Spinal cord (tissue), 9 donors: ENCODE measurements at regions not wholly inside any gene's neighbourhood (a gene's known extent, or its start where the extent isn't known, plus 50 kb on each side); places are given as distances from the start of the nearest gene placed in this dataset.

Experiments used
- DNase-seq, 6 donors: peaks; one replicate each; pipeline versions ENCODE4 v3.0.0 to v3.0.0-alpha.2; 2013 to 2015; ENCODE audit warnings: low spot score in 6 of 6, low read depth in 4 of 6
- H3K27ac ChIP-seq: one replicate; pipeline ENCODE4 v1.5.1; 2013; ENCODE audit warnings: low read depth, low read length, control low read depth
- H3K27me3 ChIP-seq: one replicate; pipeline ENCODE4 v1.6.1; 2013; ENCODE audit warnings: low read length; ENCODE audit not compliant: control insufficient read depth, insufficient read depth
- H3K36me3 ChIP-seq: one replicate; pipeline ENCODE4 v1.6.1; 2013; ENCODE audit warnings: low read length; ENCODE audit not compliant: control insufficient read depth, insufficient read depth
- H3K4me1 ChIP-seq: one replicate; pipeline ENCODE4 v1.6.1; 2013; ENCODE audit warnings: low read length; ENCODE audit not compliant: control insufficient read depth, insufficient read depth
- H3K4me3 ChIP-seq: one replicate; pipeline ENCODE4 v1.5.1; 2013; ENCODE audit warnings: low read depth, low read length, control low read depth
- H3K9me3 ChIP-seq: one replicate; pipeline ENCODE4 v1.6.1; 2013; ENCODE audit warnings: low read length; ENCODE audit not compliant: control insufficient read depth, insufficient read depth
- WGBS: methylation state at CpG from one replicate; pipeline ENCODE4 v1.1.5; 2013; ENCODE audit warnings: missing lambda C conversion rate; ENCODE audit not compliant: insufficient coverage; 5-methylcytosine and 5-hydroxymethylcytosine counted together
- donor health status: healthy.

DNA sequence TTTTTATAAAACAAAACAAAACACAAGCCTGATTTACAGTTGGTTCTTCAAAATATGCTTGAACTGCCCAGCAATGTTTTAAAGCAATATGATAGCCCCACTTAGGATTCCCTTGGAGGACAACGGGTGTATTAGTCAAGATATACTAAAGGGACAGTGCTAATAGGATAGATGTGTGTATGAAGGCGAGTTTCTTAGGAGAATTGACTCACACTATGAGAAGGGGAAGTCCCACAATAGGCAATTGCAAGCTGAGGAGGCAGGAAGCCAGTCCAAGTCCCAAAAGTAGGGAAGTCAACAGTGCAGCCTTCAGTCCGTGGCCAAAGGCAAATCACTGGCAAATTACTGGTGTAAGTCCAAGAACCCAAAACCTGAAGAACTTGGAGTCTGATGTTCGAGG lies 167.9 kb downstream of the CBLN2 start:
- DNase-seq: no peak
- H3K9me3 ChIP-seq: no peaks in the 10 kb centered on the region
- WGBS: 56% methylated on average over 4 of the region's 4 CpGs
- no peak overlapping the region for H3K4me3 ChIP-seq
- H3K27me3 ChIP-seq: no peaks in the 10 kb centered on the region
- H3K36me3 ChIP-seq: no peaks in the 10 kb centered on the region
- H3K27ac ChIP-seq: no peak overlapping the region
- H3K4me1 ChIP-seq: no peaks in the 10 kb centered on the region

DNA sequence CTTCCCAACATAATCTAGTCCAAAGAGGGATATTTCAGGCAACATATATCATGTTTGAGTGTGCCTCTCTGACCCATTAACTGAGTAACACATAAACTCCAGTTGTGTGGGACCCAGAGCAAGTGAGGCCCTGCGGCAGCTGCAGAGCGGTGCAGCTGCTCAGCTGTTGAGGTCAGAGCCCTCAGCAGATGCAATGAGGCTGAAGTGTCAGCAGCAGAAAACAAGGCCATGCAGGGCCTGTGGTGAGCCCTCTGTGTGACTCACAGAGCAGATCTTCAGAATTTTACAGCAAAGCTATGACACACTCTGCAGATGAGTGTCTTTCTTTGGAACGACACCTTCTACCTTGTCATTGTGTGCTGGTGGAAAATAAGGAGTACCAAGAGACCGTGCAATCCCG lies 168.5 kb downstream of the CBLN2 start:
- Histone ChIP-seq H3K27me3 (no peaks in the 10 kb centered on the region), H3K4me3 (no peak overlapping the region), H3K27ac (no peak overlapping the region), H3K36me3 (no peaks in the 10 kb centered on the region), H3K9me3 (no peaks in the 10 kb centered on the region), H3K4me1 (no peaks in the 10 kb centered on the region)
- 83% methylated on average over 2 of the region's 5 CpGs for WGBS
- DNase-seq: peak in 2 of 6 donors; percentile 4 to 6

DNA sequence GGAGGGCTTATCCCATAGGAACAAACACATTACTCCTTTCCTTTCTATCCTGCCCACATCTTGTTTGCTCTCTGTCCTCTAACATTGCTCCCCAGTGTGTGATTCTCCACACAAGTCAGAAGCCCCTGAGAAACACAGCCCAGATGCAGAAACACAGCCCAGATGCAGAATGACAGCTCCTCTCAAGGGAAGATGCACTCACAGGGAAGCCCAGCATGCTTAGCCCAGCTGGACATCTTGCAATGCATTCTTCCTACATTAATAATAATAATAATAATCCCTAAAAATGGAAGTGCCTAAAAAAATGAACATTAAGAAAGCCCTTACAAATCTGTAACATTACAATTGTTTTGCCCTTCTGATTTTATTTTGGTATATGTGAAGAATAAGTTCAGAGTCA lies 172.1 kb downstream of the CBLN2 start:
- no peaks in the 10 kb centered on the region for H3K36me3 ChIP-seq
- H3K4me3 ChIP-seq: no peak overlapping the region
- no peak overlapping the region for H3K27ac ChIP-seq
- H3K27me3 ChIP-seq: no peaks in the 10 kb centered on the region
- DNase-seq: peak in 1 of 6 donors; percentile 7
- H3K9me3 ChIP-seq: no peaks in the 10 kb centered on the region
- H3K4me1 ChIP-seq: no peaks in the 10 kb centered on the region

- Histone ChIP-seq H3K27me3 (no peaks in the 10 kb centered on the region), H3K9me3 (no peaks in the 10 kb centered on the region), H3K4me3 (no peak overlapping the region), H3K36me3 (no peaks in the 10 kb centered on the region), H3K4me1 (no peaks in the 10 kb centered on the region), H3K27ac (no peak overlapping the region)
- WGBS: no CpG with 5 or more reads among the region's 1 CpG
- DNase-seq: peak in 3 of 6 donors; percentile 5 to 57 (median 12)
Measured at GRCh38 chr18:72368308-72368707, 175.8 kb downstream of the CBLN2 start.

DNA sequence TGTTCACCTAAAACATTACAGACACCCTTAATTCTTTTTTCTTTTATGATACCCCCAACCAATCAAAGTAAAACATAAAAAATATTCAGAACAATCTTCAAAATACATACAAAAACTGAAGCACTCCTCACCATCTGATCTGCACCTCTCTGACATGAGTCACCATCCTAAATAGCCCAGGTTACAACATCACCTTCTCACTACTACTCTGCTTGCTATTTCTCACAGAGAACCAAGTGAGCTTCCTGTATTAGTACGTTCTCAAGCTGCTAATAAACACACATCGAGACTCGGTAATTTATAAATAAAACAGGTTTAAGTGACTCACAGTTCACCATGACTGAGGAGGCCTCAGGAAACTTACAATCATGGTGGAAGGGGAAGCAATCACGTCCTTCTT lies 183.5 kb downstream of the CBLN2 start:
- Histone ChIP-seq H3K4me1 (no peaks in the 10 kb centered on the region), H3K36me3 (no peaks in the 10 kb centered on the region)

GRCh38 chr18:72342933-72343332 lies 201.2 kb downstream of the CBLN2 start:
- no CpG with 5 or more reads among the region's 2 CpGs for WGBS
- no peak for DNase-seq
- Histone ChIP-seq H3K4me3 (no peak overlapping the region), H3K4me1 (no peaks in the 10 kb centered on the region), H3K9me3 (no peaks in the 10 kb centered on the region), H3K27me3 (no peaks in the 10 kb centered on the region), H3K27ac (no peak overlapping the region), H3K36me3 (no peaks in the 10 kb centered on the region)

More for the DNA sequence above, 183.5 kb downstream of the CBLN2 start:
- Histone ChIP-seq H3K4me3 (no peak overlapping the region), H3K9me3 (no peaks in the 10 kb centered on the region), H3K27ac (no peak overlapping the region), H3K27me3 (no peaks in the 10 kb centered on the region)
- DNase-seq: no peak
- WGBS: no CpG with 5 or more reads among the region's 4 CpGs

DNA sequence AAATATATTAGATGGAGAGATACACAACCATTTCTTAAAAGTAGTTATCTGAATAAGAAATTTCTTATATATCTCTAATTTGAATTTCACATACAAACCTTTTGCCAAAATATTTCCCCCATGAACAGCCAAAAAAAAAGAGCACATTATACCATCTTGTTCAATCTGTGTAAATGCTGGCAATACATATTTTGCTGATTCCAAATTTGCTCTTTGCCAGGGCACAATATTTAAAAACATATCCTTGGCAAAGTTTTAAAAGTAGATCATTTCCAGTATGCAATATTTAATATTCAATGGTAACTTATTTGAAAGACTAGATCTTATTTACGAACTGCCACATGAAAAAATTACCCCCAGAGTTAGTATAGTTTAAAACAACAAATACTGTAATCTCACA lies 204.2 kb downstream of the CBLN2 start:
- H3K27me3 ChIP-seq: no peaks in the 10 kb centered on the region
- H3K27ac ChIP-seq: no peak overlapping the region
- DNase-seq: peak in 1 of 6 donors; percentile 60
- no CpG with 5 or more reads among the region's 1 CpG for WGBS
- no peaks in the 10 kb centered on the region for H3K36me3 ChIP-seq
- H3K9me3 ChIP-seq: no peaks in the 10 kb centered on the region
- no peaks in the 10 kb centered on the region for H3K4me1 ChIP-seq
- no peak overlapping the region for H3K4me3 ChIP-seq

DNA sequence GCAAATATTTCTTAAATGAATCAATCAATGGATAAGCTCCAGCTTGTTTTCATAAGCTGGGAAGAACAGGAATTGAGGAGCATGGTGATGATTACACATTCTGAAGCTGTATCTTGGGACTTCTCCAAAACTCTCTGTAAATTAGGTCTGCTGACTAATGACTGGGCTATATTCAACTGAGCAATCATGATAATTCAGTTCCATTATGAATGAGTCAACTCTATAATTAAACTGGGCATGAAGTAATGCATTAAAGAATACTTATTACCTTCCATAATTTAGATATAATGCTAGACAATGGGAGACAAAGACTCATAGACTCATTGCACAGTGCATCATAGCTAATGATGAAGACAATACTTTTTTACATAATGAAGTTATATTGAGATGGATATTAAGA lies 207.4 kb downstream of the CBLN2 start:
- Histone ChIP-seq H3K9me3 (no peaks in the 10 kb centered on the region), H3K4me1 (no peaks in the 10 kb centered on the region), H3K27ac (no peak overlapping the region), H3K36me3 (no peaks in the 10 kb centered on the region), H3K27me3 (no peaks in the 10 kb centered on the region), H3K4me3 (no peak overlapping the region)
- peak in 2 of 6 donors; percentile 8 to 14 for DNase-seq

- no peak for DNase-seq
- Histone ChIP-seq H3K36me3 (no peaks in the 10 kb centered on the region), H3K4me3 (no peak overlapping the region), H3K27ac (no peak overlapping the region), H3K27me3 (no peaks in the 10 kb centered on the region), H3K4me1 (no peaks in the 10 kb centered on the region), H3K9me3 (no peaks in the 10 kb centered on the region)
- WGBS: no CpG with 5 or more reads among the region's 2 CpGs
Measured at GRCh38 chr18:72329533-72329932, 214.6 kb downstream of the CBLN2 start.

DNA sequence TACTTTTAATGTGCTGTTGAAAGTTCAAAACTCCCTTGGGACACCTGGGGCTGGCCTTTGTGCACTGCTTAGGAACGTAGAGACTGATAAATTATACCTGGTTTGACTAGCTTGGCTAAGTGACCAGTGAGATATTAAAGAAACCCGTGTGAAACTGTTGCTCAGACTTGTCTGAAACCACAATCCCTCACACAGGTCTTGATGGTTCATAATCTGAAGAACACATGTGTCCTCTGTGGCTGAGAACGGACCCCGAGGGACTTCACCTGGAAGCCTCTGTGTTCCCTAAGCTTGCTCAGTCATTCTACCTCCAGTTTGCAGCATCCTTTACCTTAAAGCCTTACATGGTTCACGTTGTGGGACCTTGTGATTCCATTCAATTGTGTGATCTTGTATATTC lies 218.8 kb downstream of the CBLN2 start:
- H3K36me3 ChIP-seq: no peaks in the 10 kb centered on the region
- WGBS: 83% methylated on average over 4 of the region's 5 CpGs
- no peak overlapping the region for H3K27ac ChIP-seq
- no peaks in the 10 kb centered on the region for H3K4me1 ChIP-seq
- H3K27me3 ChIP-seq: no peaks in the 10 kb centered on the region
- DNase-seq: no peak
- H3K4me3 ChIP-seq: no peak overlapping the region
- no peaks in the 10 kb centered on the region for H3K9me3 ChIP-seq
